Mammary epithelial cell (primary cell): ENCODE measurements at regions not wholly inside any gene's neighbourhood (a gene's known extent, or its start where the extent isn't known, plus 50 kb on each side); places are given as distances from the start of the nearest gene placed in this dataset.

Source experiments
- CTCF ChIP-seq, 2 donors: IDR thresholded peaks in 1 of 2; conservative IDR thresholded peaks in 1 of 2; 2 replicates each; pipeline ENCODE4 v1.5.1; 2011 to 2012; ENCODE audit warnings: inconsistent platforms in 2 of 2, low read length in 2 of 2, mild to moderate bottlenecking in 2 of 2, control low read depth in 1 of 2, low read depth in 1 of 2; ENCODE audit not compliant: insufficient read depth in 1 of 2; ENCODE audit errors: extremely low read depth in 1 of 2
- EZH2 ChIP-seq: IDR thresholded peaks from 2 replicates; pipeline ENCODE4 v1.6.1; 2012; ENCODE audit warnings: low read length, inconsistent platforms, borderline replicate concordance

- TF ChIP-seq CTCF (conservative IDR thresholded peaks at IDR 0.05 in 1 of 2, IDR thresholded peaks at IDR 0.05 in 1 of 2; ENCODE audit: extremely low read depth in 1 of 2, insufficient read depth in 1 of 2, low read depth in 1 of 2, low read length in 2 of 2) (no peak), EZH2 (no peak)
Observed at GRCh38 chr11:13784441-13784840, 116.0 kb downstream of the FAR1 start.
